ENCODE measurements at regions not wholly inside any gene's neighbourhood (a gene's known extent, or its start where the extent isn't known, plus 50 kb on each side); places are given as distances from the start of the nearest gene placed in this dataset.

- TF ChIP-seq CTCF (conservative IDR thresholded peaks at IDR 0.05; ENCODE audit: low read depth, low read length): peak; percentile 59
- no peak for TF ChIP-seq EZH2phosphoT487 (IDR thresholded peaks at IDR 0.05; ENCODE audit: borderline replicate concordance, low read length)
- no peak for TF ChIP-seq EZH2 (IDR thresholded peaks at IDR 0.05; ENCODE audit: low read length, unreplicated experiment)
Observed at GRCh38 chr6:55941702-55942101, 66.3 kb upstream of the BMP5 start.
